ENCODE measurements at regions not wholly inside any gene's neighbourhood (a gene's known extent, or its start where the extent isn't known, plus 50 kb on each side); places are given as distances from the start of the nearest gene placed in this dataset.

DNA sequence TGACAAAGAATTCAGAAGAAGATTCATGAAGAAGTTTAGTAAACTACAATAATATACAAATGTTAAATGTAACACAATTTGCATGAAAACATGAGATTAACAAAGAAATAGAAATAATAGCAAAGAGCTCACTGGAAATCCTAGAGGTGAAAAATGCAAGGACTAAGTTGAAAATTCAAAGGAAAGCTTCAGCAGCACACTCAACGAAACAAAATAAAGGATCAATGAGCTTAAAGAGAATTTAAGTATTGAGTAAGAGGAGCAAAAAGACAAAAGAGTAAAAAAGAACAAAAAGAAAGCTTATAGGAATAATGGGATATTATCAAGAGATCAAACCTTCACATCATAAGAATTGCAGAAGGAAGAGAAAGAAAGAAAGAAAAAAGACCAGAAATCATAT, 583.8 kb upstream of the NECTIN3 start:
- no peaks in the 10 kb centered on the region for H3F3A ChIP-seq (ENCODE audit: insufficient read depth, low read length, poor library complexity, severe bottlenecking)
- H3K9ac ChIP-seq (ENCODE audit: low read length), result no peak overlapping the region
- H4K20me1 ChIP-seq (ENCODE audit: insufficient read depth), result no peaks in the 10 kb centered on the region
- TF ChIP-seq MXI1 (conservative IDR thresholded peaks at IDR 0.05; ENCODE audit: poor library complexity, severe bottlenecking), result no peak
- TF ChIP-seq EZH2 (IDR thresholded peaks at IDR 0.05; ENCODE audit: borderline replicate concordance, insufficient read depth, low read length, poor library complexity, severe bottlenecking), result no peak
- no peak for TF ChIP-seq EP300 (conservative IDR thresholded peaks at IDR 0.05; ENCODE audit: poor library complexity, severe bottlenecking)
- no peak for TF ChIP-seq SMC3 (conservative IDR thresholded peaks at IDR 0.05; ENCODE audit: poor library complexity)
- no peak for TF ChIP-seq TAF1 (IDR thresholded peaks at IDR 0.05; ENCODE audit: low read depth)
- TF ChIP-seq POLR2AphosphoS5 (IDR thresholded peaks at IDR 0.05), result no peak
- no peak for TF ChIP-seq RAD21 (conservative IDR thresholded peaks at IDR 0.05)
- TF ChIP-seq, protein P1, sequence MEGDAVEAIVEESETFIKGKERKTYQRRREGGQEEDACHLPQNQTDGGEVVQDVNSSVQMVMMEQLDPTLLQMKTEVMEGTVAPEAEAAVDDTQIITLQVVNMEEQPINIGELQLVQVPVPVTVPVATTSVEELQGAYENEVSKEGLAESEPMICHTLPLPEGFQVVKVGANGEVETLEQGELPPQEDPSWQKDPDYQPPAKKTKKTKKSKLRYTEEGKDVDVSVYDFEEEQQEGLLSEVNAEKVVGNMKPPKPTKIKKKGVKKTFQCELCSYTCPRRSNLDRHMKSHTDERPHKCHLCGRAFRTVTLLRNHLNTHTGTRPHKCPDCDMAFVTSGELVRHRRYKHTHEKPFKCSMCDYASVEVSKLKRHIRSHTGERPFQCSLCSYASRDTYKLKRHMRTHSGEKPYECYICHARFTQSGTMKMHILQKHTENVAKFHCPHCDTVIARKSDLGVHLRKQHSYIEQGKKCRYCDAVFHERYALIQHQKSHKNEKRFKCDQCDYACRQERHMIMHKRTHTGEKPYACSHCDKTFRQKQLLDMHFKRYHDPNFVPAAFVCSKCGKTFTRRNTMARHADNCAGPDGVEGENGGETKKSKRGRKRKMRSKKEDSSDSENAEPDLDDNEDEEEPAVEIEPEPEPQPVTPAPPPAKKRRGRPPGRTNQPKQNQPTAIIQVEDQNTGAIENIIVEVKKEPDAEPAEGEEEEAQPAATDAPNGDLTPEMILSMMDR (IDR thresholded peaks at IDR 0.05; ENCODE audit: poor library complexity, severe bottlenecking), result no peak
- TF ChIP-seq, protein P2, sequence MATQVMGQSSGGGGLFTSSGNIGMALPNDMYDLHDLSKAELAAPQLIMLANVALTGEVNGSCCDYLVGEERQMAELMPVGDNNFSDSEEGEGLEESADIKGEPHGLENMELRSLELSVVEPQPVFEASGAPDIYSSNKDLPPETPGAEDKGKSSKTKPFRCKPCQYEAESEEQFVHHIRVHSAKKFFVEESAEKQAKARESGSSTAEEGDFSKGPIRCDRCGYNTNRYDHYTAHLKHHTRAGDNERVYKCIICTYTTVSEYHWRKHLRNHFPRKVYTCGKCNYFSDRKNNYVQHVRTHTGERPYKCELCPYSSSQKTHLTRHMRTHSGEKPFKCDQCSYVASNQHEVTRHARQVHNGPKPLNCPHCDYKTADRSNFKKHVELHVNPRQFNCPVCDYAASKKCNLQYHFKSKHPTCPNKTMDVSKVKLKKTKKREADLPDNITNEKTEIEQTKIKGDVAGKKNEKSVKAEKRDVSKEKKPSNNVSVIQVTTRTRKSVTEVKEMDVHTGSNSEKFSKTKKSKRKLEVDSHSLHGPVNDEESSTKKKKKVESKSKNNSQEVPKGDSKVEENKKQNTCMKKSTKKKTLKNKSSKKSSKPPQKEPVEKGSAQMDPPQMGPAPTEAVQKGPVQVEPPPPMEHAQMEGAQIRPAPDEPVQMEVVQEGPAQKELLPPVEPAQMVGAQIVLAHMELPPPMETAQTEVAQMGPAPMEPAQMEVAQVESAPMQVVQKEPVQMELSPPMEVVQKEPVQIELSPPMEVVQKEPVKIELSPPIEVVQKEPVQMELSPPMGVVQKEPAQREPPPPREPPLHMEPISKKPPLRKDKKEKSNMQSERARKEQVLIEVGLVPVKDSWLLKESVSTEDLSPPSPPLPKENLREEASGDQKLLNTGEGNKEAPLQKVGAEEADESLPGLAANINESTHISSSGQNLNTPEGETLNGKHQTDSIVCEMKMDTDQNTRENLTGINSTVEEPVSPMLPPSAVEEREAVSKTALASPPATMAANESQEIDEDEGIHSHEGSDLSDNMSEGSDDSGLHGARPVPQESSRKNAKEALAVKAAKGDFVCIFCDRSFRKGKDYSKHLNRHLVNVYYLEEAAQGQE (IDR thresholded peaks at IDR 0.05; ENCODE audit: borderline replicate concordance), result no peak
- H2AFZ ChIP-seq (ENCODE audit: low read depth, low read length), result no peak overlapping the region
- no peaks in the 10 kb centered on the region for H3K79me2 ChIP-seq (replicated peaks; ENCODE audit: insufficient read depth, low read length)
- no peaks in the 10 kb centered on the region for H3K9me3 ChIP-seq (ENCODE audit: low read length)
- H3K4me2 ChIP-seq (ENCODE audit: low read length), result no peak overlapping the region
- no peaks in the 10 kb centered on the region for H3K9me2 ChIP-seq (ENCODE audit: insufficient read depth, low read length)
- H3K27ac ChIP-seq (ENCODE audit: low read length), result no peak overlapping the region
- no peaks in the 10 kb centered on the region for H3K27me3 ChIP-seq (ENCODE audit: insufficient read depth, low read depth, low read length)
- no peak overlapping the region for H3K4me3 ChIP-seq (ENCODE audit: low read length)
- H3K36me3 ChIP-seq (ENCODE audit: insufficient read depth, low read length), result no peaks in the 10 kb centered on the region

DNA sequence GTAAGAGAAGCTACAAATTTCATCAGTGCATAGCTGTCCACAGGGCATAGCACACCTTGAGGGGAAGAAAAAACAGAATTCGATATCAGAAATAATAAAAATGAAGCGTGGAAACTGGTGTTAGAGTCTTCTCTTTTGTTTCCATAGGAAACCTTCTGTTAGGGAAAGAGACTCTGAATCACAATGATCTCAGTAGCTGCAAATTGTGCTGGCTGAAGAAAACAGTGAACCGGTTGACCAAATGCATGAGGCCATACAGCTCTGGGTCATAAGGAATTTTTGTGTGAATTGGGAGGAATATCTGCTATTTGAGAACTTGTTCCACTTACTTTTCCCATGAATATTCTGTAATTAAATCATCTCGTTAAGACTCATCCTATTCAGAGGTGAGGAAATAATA, 580.2 kb upstream of the NECTIN3 start:
- H3K27ac ChIP-seq (ENCODE audit: low read length), result no peak overlapping the region
- H3F3A ChIP-seq (ENCODE audit: insufficient read depth, low read length, poor library complexity, severe bottlenecking), result no peaks in the 10 kb centered on the region
- no peaks in the 10 kb centered on the region for H3K9me2 ChIP-seq (ENCODE audit: insufficient read depth, low read length)
- H3K9ac ChIP-seq (ENCODE audit: low read length), result no peak overlapping the region
- no peaks in the 10 kb centered on the region for H3K79me2 ChIP-seq (replicated peaks; ENCODE audit: insufficient read depth, low read length)
- H2AFZ ChIP-seq (ENCODE audit: low read depth, low read length), result no peak overlapping the region
- H4K20me1 ChIP-seq (ENCODE audit: insufficient read depth), result no peaks in the 10 kb centered on the region
- no peaks in the 10 kb centered on the region for H3K36me3 ChIP-seq (ENCODE audit: insufficient read depth, low read length)
- no peak overlapping the region for H3K4me2 ChIP-seq (ENCODE audit: low read length)
- TF ChIP-seq TAF1 (IDR thresholded peaks at IDR 0.05; ENCODE audit: low read depth), result no peak
- TF ChIP-seq, protein P2 (IDR thresholded peaks at IDR 0.05; ENCODE audit: borderline replicate concordance), result no peak
- no peak for TF ChIP-seq EP300 (conservative IDR thresholded peaks at IDR 0.05; ENCODE audit: poor library complexity, severe bottlenecking)
- TF ChIP-seq SMC3 (conservative IDR thresholded peaks at IDR 0.05; ENCODE audit: poor library complexity), result no peak
- no peak for TF ChIP-seq EZH2 (IDR thresholded peaks at IDR 0.05; ENCODE audit: borderline replicate concordance, insufficient read depth, low read length, poor library complexity, severe bottlenecking)
- TF ChIP-seq, protein P1 (IDR thresholded peaks at IDR 0.05; ENCODE audit: poor library complexity, severe bottlenecking), result no peak
- TF ChIP-seq POLR2AphosphoS5 (IDR thresholded peaks at IDR 0.05), result no peak
- no peak for TF ChIP-seq MXI1 (conservative IDR thresholded peaks at IDR 0.05; ENCODE audit: poor library complexity, severe bottlenecking)
- TF ChIP-seq RAD21 (conservative IDR thresholded peaks at IDR 0.05), result no peak
- no peaks in the 10 kb centered on the region for H3K27me3 ChIP-seq (ENCODE audit: insufficient read depth, low read depth, low read length)
- H3K4me3 ChIP-seq (ENCODE audit: low read length), result no peak overlapping the region
- no peaks in the 10 kb centered on the region for H3K9me3 ChIP-seq (ENCODE audit: low read length)
